ENCODE measurements at regions not wholly inside any gene's neighbourhood (a gene's known extent, or its start where the extent isn't known, plus 50 kb on each side); places are given as distances from the start of the nearest gene placed in this dataset.
A peak's percentile ranks its signal among the peaks of the same experiment; 100 is the strongest.

- no peak for DNase-seq (ENCODE audit: low read depth in 2 of 2)
Measured at GRCh38 chr9:87118594-87118993, 171.3 kb upstream of the GAS1 start.

- DNase-seq (ENCODE audit: low read depth in 2 of 2): peak; percentile 2 to 67
Measured at GRCh38 chr9:87119328-87119881, 172.1 kb upstream of the GAS1 start.

GRCh38 chr9:87120610-87121009, 173.3 kb upstream of the GAS1 start:
- DNase-seq (ENCODE audit: low read depth in 2 of 2): no peak

GRCh38 chr9:87122947-87123685, 175.8 kb upstream of the GAS1 start:
- peak in 1 of 2 donors; percentile 21 for DNase-seq (ENCODE audit: low read depth in 2 of 2)

- no peak for DNase-seq (ENCODE audit: low read depth in 2 of 2)
Measured at GRCh38 chr9:87123830-87124229, 176.5 kb upstream of the GAS1 start.

GRCh38 chr9:87125819-87126218, 178.5 kb upstream of the GAS1 start:
- DNase-seq (ENCODE audit: low read depth in 2 of 2): no peak

GRCh38 chr9:87127543-87127942, 180.2 kb upstream of the GAS1 start:
- DNase-seq (ENCODE audit: low read depth in 2 of 2): no peak

- DNase-seq (ENCODE audit: low read depth in 2 of 2): no peak
Measured at GRCh38 chr9:87127978-87128614, 180.8 kb upstream of the GAS1 start.

GRCh38 chr9:87128844-87129493, 181.7 kb upstream of the GAS1 start:
- DNase-seq (ENCODE audit: low read depth in 2 of 2): no peak

- DNase-seq (ENCODE audit: low read depth in 2 of 2): no peak
Measured at GRCh38 chr9:87135074-87135473, 187.8 kb upstream of the GAS1 start.

- no peak for DNase-seq (ENCODE audit: low read depth in 2 of 2)
Measured at GRCh38 chr9:87137718-87138117, 190.4 kb upstream of the GAS1 start.

- no peak for DNase-seq (ENCODE audit: low read depth in 2 of 2)
Measured at GRCh38 chr9:87138128-87139040, 191.1 kb upstream of the GAS1 start.

GRCh38 chr9:87139099-87139730, 191.9 kb upstream of the GAS1 start:
- no peak for DNase-seq (ENCODE audit: low read depth in 2 of 2)

GRCh38 chr9:87140142-87140541, 192.8 kb upstream of the GAS1 start:
- DNase-seq (ENCODE audit: low read depth in 2 of 2): no peak

GRCh38 chr9:87140605-87141109, 193.4 kb upstream of the GAS1 start:
- DNase-seq (ENCODE audit: low read depth in 2 of 2): no peak

GRCh38 chr9:87141124-87141523, 193.8 kb upstream of the GAS1 start:
- DNase-seq (ENCODE audit: low read depth in 2 of 2): no peak

- no peak for DNase-seq (ENCODE audit: low read depth in 2 of 2)
Measured at GRCh38 chr9:87146933-87147332, 199.6 kb upstream of the GAS1 start.

GRCh38 chr9:87147839-87148238, 200.5 kb upstream of the GAS1 start:
- no peak for DNase-seq (ENCODE audit: low read depth in 2 of 2)

- peak; percentile 26 to 87 for DNase-seq (ENCODE audit: low read depth in 2 of 2)
Measured at GRCh38 chr9:87148331-87149104, 201.2 kb upstream of the GAS1 start.

- no peak for DNase-seq (ENCODE audit: low read depth in 2 of 2)
Measured at GRCh38 chr9:87149799-87150198, 202.5 kb upstream of the GAS1 start.

Measured in lung microvascular endothelial cell (primary cell).